Activated CD4-positive, alpha-beta T cell treated with anti-CD3 and anti-CD28 coated beads, Interleukin-10, Interleukin-2, amounts not matched to agents 100 ng/mL and 50 ng/mL, durations not matched to agents 16 hours and 8 hours (primary cell): ENCODE measurements at regions not wholly inside any gene's neighbourhood (a gene's known extent, or its start where the extent isn't known, plus 50 kb on each side); places are given as distances from the start of the nearest gene placed in this dataset.
"Not testable (repeated sequence)": the region's sequence is repeated elsewhere in the genome, so short reads cannot be mapped to it uniquely, and the experiment has no call there.

Experiments
- DNase-seq: peaks from one replicate; pipeline ENCODE4 v3.0.0-alpha.2; 2020

DNA sequence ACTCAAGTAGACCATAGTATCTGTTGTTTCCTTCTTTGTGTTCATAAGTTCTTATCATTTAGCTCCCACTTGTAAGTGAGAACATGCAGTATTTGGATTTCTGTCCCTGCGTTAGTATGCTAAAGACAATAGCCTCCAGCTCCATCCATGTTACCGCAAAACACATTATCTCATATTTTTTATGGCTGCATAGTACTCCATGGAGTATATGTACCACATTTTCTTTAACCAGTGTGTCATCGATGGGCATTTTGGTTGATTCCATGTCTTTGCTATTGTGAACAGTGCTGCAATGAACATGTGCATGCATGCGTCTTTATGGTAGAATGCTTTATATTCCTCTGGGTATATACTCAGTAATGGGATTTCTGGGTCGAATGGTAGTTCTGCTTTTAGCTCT, 148.1 kb upstream of the IRS2 start:
- DNase-seq: not testable (repeated sequence)

DNA sequence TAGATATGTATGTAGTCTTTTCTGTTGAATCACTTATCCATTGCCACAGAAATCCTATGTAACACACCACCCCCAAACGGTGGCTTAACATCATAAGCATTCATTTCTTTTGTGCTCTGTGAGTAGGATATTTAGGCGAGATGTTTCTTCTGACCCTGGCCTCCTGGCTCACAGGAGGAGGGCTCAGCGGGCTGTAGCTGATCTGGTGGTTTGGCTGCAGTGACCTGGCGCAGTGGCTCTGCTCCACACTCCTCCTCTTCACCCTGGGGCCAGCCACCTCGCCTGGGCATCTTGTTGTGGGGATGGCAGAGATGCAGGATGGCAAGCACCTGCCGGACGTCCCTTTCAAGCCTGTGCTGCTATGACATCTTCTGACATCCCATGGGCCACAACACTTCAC, 147.1 kb upstream of the IRS2 start:
- DNase-seq: no peak

DNA sequence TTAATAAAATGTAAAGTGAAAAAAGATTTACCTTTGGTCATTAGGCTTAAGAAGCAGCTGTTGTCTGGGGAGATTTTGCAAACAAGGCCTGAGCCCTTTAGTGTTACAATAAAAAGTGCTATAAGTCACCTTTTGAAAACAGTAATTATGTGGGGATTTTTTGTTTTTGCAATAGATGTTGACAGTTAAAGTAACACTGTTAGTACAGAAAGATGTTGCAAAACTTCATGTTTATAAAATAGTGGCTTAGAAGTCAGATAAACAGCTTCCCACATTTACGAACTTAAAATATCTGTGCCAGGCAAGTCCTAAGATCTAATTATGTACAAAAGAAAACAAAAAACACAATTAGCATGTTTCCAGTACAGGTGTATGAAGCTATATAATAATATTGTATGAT, 138.0 kb upstream of the IRS2 start:
- no peak for DNase-seq

DNA sequence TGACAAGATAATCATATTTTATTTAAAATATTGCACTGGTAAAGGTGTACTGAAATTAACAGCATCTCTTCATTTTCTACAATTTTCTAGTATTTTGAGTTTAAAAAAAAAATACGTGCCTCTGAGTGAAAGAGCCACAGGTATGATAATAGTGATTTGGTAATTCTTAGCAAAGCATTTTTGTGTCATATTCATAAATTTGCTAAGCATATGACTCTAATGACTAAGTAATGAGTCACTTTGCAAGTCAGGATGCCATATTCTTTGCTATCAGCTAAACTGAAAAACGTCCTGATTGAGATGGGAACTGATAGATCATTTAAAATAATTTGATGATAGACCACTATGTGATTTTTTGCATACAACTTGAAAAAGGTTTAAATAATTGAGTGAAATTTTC, 136.1 kb upstream of the IRS2 start:
- DNase-seq: no peak

DNA sequence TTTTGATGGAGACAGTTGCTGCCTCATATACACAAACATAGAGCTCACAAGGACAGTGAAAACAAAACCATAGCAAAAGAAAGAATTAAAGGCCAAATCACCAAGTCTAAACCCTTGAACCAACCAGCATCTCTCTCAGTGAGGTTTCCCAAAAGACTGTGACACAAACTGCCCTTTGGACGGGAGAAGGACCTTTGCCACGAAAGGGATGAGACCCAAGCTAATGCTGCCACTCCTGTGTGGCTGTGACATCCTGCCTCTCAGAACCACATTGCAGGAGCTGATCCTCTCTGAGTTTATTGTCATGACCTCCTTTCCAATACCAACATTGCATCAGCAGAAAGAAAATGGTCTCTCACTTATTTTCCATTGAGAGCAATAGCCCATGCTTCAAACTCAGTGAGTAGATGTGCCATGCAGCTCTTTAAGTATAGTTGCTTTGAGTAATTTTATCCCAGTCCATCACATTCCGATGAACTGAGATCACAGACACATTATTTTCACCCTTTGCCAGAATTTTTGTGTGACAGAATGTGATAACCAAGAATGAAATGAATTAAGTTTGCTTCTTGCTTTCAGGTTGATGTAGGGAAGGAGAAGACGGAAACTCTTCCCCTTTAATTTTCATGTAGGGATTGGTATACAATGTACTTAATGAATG, 133.5 kb upstream of the IRS2 start:
- DNase-seq: no peak

DNA sequence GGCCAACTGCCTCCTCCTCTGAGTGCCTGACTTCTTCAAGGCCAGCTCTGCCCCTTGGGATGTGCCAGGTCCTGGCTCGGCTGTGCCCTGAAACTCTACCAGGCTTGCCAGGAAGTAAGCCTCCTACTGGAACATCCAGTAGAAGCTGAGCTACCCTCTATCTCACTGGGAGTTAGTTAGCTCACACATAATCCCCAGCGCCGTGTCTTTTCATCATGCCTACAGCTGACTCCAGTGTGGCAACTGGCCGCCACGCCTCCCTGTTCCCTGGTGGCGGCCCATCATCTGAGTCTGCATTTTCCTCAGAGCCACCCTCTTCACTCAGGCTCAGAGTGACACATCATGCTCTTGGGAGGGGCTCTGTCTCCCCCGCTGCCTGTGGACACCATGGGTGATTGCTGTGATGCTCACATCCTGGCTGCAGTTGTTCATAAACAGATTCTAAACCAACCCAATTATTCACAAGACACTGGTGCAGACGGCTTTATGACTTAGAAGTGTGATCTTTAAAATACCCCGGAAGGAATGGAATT, 131.9 kb upstream of the IRS2 start:
- no peak for DNase-seq

DNA sequence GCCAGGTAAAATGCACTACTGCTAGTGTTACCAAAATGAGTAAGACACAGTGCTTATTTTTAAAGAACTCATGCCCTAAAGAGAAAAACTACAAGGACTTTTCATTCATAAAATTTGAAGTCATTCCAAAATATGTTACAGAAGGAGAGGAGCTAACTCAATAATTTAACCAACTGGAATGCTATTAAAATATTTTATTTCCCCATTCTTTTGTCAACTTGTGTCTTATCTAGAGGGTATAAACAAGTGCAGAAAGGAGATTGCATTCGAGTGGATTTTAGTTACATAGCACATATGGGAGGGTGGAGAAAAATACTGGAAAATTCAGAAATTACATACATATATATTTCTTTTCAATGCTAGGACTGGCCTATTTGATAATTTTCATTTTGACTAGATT, 131.0 kb upstream of the IRS2 start:
- DNase-seq: no peak

DNA sequence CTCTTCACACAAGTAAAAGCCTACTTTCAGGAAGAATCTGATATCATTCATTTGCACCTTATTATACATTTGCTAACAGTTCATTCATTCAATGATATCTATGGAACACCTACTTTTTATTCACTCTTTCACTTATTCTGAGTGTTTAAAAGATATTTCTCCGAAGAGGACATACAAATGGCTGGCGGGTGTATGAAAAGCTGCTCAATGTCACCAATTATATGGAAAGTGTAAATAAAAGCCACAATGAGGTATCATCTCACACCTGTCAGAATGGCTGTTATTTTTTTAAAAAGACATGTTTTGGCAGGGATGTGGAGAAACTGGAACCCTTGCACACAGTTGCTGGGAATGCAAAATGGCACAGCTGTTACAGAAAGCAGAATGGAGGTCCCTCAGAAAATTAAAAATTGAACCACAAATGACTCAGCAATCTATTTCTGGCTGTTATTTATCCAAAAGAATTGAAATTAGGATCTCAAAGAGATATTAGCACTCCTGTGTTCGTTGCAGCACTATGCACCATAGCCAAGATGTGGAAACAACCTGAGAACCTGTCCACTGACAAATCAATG, 127.6 kb upstream of the IRS2 start:
- no peak for DNase-seq

DNA sequence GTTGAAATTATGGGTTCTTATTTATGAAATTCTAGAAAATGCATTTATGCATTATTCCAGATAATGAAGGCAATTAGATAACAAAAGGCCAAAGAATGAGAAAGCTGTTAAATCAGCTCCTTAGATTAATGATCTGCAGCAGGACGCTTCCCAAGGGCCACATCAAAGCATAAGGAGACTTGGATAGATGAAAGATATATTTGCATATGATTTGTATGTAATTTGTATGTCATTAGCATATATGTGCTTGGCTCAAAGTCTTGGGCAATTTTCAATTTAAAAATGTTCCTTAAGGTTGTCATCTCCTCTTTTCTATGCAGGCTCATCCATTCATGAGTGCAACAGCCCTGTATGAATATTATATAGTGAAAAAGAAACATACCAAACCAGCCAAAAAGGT, 126.8 kb upstream of the IRS2 start:
- no peak for DNase-seq

DNA sequence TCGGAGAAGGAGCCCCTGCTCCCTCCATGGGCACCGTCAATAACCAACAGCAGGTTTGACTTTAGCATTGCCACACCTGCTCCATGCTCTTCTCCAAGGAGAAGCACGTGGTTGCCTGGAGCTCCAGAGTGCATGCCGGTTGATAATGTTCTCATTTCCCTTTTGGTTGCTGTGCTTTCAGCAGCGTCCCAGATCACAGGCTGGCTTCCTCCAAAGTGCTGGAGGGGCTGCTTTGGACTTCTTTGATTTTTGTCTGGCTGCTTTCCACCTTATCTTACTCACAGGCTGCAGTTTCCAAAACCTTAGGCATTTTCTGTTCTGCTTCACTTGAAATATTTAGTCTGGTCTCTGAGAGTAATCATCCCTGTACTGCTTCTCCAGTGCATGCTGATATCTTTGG, 123.8 kb upstream of the IRS2 start:
- DNase-seq: no peak

DNA sequence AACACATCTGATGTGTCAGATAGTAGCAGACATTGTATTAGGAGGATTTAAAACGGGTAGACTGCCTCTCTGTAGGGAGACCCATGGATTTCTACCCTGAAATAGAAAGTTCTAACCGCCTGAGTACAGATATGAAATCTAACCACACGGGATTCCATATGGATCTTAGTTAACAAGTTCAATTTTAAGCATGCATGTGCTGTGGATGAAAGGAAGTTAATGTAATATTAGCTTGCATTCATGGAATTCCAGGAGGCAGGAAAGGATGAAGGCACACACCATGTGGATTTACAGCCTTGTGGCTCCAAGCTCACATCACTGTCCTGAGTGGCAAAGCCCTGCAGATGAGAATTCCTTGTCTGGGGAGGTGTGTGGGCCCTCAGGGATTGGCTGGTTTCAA, 120.6 kb upstream of the IRS2 start:
- DNase-seq: no peak

DNA sequence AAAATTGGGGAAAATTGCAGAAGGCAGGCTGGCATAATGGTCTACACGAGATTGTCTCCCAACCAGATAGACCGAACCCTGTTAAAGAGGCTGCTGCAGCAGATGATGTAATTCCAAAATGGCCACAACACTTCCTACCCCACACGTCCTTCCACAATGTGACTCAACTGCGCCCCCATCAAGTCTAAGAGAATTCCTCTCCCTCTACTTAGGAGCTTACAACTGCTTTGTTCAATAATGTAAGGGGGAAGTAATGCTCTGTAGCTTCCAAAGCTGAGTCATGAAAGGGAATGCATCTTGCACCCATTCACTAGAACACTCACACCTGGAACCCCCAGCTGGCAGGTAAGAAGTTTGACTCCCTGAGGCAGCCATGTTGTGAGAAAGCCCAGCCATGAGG, 117.8 kb upstream of the IRS2 start:
- no peak for DNase-seq

DNA sequence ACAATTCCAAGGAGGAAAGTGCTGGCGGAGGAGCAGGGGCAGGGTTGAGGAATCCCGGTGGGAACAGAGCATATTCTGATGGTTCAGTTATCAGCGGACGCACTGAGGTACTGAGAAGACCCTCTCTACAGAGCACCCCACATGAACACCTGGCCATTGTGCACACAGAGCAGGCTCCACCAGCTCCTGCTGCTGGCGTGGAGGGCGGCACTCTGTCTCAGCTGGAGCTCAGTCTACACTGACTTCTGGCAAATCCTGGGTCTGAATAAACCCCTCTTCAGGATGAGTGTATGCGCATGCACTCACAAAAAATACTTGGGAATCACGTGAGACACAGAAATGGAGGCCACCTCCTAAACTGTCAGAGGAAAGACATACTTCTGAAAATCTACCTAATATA, 114.4 kb upstream of the IRS2 start:
- DNase-seq: no peak

DNA sequence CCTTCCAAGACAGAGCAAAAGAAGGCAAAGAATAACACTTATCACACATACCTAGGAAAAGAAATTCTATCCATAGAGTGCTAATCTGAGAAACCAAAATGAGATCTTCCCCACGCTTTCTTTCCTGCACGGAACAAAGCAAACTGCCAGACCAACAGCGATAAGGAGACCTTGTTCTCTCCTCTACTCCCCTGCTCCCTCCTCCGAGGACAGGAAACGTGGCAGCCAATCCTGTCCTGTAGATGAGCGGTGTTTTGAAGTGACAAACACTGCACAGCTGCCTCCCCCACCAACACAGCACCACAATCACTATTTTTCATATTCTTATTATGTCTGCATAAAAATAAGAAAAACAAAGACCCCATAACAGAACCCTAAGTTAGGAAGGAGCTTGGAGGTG, 113.9 kb upstream of the IRS2 start:
- no peak for DNase-seq

DNA sequence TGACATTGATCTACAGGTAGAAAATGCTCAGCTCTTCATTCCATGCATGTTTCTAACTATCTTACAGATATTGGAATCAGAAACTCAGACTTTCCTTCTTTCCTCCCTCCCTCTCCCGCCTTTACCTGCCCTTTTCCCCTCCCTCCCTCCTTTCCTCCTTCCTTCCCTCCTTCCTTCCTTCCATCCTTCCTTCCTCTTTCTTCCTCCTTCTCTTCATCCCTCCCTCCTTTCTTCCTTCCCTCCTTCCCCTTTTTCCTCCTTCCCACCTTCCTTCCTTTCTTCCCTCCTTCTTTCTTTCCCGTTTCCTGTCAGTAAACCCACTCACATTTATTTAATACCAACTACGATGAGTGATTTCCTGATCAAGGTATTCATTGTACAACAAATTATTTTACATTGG, 113.4 kb upstream of the IRS2 start:
- DNase-seq: no peak

DNA sequence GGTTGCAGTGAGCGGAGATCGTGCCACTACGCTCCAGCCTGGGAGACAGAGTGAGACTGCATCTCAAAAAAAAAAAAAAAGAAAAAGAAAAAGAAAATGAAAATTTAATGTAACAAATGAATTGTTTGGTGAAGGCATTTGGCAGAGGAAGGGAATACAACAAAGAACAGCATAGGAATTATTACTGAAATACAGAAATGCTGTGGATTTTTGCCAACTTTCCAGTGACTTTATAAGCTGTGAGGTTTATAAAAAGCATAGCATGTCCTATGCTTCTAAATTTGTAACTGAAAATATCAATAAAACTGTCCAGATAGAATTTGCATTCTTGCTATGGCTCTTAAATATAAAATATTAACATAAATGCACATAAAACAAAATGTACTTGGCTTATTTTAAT, 112.9 kb upstream of the IRS2 start:
- DNase-seq: no peak

DNA sequence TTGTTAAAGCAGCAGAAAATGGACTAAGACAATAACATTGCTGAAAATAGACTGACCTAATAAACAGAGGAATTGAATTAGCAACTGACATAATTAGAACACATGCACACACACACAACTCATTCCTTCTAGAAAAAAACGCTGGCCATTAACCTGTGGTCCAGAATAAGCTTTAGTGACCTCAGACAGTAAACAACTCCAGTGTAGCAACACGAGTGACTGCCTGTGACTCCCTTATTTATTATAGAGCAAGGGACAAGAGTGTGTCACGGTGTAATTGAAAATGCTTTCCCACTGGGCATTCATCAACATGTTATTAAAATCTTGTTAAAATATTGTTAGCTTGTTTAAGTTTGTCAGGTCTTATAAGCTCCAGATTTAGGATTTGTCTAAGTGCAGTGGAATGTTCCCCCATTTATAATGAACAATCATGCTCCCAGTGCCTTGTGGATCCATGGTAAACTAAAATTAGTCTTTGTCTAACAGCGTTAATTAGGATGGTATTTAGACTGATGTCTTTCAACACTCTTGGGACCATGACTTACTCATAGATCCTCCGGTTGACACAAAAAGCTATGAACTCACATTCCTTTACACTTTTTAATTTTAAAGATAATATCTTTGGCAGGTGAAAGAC, 111.7 kb upstream of the IRS2 start:
- no peak for DNase-seq

DNA sequence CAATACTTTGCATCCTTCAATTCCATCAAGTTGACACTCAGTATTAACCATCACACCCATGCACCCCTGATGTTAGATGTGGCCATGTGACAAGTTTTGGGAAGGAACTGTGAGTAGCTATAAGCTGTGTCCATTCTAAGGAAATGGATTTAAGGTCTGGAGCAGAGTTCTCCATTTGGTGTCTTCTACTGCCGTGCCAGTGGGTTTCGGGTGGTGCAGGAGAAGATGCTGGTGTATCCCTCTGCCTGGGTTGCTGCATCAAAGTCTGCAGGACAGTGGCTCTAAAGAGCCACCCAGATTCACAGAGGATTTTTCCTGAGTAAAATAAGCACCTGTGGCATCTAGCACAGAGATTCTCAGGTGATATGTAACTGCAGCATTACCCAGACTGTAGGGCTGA, 105.7 kb upstream of the IRS2 start:
- DNase-seq: no peak

DNA sequence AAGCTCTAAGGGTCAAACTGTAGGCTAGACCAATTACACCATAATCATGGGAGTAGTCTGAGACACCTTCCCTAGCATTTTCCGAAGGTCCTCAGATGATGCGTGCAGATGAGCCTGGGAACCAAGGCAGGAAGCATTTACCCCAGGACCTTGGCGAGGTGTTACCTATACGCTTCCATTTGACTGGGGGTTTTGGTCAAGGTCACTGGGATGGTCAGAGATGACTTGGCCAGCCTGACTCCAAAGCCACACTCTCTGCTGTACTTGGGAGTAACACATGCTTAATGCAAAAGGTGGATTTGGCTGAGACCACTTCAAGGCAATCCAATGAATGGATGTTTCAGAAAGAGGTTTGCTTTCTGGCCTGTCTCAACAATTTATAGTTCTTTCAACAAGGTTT, 98.9 kb upstream of the IRS2 start:
- no peak for DNase-seq

DNA sequence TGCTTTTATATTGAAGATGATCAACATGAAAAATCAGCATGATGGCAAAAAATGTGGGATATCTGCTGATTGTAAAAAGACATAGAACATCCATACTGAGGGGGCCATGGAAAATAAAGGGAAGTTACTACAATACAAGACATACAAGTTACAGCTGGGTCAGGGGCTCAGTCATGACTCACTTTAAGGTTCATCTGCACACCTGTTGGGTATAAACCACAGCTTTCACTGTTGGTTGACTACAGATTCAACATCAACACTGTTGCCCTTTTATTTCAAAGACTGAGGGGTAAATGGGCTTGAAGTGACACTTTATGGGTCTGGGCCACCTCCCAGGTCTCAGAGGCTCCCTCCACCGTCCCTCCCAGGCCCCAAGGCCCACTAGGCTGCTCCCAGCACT, 98.1 kb upstream of the IRS2 start:
- no peak for DNase-seq

DNA sequence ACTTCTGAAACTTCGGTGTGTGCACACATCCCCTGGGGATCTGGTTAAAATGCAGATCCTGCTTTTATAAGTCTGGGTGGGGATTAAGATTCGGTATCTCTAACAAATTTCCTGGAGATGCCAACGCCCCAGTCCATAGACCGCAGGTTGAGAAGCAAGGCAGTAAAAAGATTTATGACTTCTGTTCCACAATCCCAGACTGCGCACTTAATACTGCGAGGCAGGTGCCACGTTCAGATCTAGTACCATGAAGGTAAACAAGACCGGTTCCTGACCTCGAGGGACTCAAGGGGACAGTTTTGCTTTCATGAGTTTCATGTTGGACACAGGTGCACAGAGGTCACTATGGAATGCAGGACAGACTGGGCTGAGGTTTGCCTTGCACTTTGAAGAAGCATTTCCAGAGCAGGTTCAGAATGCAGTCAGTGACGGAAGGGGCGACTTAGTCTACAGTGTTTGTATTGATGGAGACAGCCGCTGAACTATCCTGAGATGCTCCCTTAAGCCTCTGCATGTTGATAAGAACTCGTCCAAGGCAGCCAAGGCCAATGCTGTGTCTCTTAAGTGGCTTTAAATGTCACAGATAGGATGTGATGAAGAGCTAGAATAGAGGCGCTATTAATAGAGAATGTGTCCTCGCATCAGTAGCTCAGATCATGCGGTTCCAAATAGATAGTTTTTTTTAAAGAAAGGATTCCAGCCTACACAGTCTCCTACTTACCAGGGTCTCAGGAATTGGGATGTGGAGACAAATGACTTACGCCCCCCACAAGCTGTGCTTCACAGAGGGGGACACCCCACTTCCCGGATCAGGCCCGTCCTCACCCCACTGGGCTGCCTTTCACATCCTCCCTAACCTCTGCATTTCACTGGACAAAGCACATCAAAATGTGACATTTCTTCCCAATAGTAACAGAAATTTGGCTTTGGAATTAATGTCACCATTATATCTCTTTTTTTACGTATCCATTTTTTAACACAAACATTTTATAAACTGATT, 97.1 kb upstream of the IRS2 start:
- no peak for DNase-seq

DNA sequence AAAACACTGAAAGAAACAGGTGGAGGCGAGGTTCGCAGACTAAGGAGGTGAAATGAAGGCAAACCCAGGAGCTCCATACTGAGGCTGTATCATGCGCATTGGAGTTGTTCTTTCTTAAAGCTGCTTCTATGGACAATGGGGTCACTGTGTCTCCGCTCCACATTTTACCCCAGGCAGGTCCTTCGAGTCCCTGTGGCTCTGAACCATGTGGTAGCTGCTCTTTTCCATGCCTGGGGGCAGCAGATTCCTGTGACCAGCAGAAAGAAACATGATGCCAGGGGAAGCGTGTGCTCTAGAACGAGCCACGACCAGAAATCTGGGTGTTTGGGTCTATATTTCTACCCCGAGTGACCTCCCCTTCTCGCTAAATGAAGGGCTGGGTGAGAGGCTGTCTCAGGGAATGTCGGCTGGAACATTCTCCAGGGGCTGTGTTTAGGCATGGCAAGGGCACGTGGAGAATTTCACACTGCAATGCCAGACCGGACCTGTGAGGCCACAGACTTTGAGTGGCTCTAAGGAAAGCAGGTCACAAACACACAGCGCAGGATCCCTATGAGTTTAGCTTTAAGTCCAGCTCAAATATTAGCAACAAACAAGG, 95.7 kb upstream of the IRS2 start:
- no peak for DNase-seq

DNA sequence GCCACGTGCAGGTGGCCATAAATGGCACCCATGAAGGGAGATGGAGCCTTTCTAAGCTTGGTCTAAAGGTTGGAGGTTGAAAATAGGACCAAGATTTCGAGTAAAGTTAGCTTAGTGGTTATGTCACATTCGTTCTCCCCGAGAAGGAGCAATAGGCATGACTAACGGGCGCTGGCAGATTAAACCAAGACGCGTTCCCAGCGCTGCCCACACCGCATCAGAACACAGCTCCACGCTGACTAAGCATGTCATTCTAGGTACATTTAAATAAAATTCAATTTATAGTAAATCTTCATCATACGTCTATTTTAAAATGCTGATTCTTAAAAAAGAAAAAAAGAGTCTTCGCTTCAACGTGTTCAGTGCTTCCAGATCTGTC, 95.0 kb upstream of the IRS2 start:
- DNase-seq: no peak
